HG03342 (cell line): ENCODE measurements at regions not wholly inside any gene's neighbourhood (a gene's known extent, or its start where the extent isn't known, plus 50 kb on each side); places are given as distances from the start of the nearest gene placed in this dataset.

Experiments
- ATAC-seq: cut with Tn5 transposase; IDR thresholded peaks from one replicate; pipeline ENCODE4 v1.9.1; 2021; ENCODE audit warnings: mild to moderate bottlenecking, moderate library complexity; ENCODE audit not compliant: unreplicated experiment

DNA sequence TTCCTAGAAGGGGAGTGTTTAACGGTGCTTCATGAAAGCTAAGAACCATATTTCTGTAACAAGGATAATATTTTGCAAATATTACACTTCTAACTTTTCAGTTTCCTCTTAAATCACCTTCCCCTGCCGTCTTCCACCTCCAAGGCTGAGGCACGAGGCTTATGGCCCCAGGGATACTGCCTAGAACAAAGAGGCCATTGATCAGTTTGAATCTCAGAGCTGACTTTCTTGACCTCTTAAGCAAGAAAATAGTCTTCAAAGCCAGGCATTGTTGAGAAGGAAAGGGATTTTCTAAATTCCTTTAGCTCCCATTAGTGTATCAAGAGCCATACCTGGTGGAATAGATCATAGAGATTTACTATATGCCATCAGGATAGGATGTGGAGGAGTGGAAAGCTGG is 566.2 kb downstream of the BNC2 start:
- ATAC-seq, result no peak

DNA sequence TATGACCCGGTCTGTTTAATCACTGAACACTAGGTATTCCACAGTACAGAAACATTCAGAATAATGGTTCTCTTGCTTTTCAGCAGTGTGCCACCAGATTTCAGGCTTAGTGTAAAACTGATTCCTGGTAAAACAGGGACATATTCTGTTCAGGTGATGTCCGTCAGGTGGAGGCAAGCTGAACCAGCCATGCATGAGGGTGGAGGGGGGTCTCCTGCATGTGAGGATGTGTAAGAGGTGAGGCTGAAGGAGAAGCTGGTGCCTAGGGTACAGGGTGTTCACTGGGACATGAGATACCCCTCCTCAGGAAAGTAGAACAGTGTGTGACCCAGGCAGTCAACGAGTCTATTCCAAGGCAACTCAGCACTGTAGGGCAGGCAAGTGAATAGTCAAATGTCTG is 563.9 kb downstream of the BNC2 start:
- no peak for ATAC-seq

DNA sequence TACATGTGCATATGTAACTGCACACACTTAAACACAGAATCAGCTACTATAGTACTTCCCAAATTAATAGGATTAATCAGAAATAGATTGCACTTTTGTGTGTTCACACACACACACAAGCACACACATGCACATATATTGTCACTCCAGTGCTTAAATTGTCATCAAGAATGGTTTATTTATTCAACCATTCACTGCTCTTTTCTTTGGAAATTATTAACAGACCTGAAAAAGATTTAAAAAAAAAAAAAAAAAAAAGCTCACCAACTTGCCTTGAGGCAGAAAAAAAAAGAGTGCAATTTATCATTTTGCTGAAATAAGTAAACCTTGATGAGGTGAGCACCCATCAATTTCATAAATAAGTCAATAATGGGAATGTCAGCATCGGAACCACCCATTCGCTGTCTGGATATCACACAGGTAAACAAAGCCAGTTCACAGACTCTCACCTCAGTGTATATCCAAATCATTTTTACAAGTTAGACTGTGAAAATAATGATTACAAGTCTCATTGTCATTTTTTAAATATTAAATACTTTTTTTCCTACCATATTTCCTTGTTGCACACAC is 562.8 kb downstream of the BNC2 start:
- no peak for ATAC-seq

DNA sequence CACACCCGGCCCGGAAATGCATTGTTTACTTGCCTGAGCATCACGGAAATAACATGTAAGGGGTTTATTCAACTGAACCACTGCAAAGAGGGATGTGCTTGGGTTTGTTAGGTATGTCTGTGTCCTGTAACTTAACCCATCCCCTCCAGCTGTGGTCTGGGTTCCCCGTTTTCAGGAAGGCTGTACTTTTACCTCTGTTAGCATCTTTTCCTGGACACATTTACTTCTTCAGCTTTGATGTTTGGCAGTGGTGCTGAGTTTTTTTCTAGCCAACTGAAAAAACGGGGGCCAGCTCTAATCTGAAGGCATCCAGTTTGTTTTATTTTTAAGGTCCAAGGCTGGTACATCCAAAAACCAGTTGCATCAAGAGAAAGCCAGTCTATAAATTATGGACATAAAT is 561.8 kb downstream of the BNC2 start:
- ATAC-seq, result no peak

DNA sequence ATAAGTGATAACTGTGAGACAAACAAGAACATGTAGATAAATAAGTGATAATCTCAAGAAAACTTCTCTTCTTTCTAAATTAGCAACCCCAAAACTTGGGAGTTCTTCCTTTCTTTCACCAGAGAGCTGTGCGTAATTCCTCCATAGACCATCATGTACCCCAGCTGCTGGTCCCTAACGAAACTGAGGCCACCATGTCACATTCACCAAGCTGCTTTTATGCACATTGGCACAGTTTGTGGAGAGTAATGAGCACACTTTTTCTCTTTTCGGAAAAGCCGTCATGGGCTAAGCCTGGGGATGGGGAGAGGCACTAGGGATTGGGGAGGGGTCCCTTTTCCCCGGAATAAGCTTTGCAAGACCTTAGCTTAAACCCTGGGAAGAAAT is 561.4 kb downstream of the BNC2 start:
- ATAC-seq, result no peak

DNA sequence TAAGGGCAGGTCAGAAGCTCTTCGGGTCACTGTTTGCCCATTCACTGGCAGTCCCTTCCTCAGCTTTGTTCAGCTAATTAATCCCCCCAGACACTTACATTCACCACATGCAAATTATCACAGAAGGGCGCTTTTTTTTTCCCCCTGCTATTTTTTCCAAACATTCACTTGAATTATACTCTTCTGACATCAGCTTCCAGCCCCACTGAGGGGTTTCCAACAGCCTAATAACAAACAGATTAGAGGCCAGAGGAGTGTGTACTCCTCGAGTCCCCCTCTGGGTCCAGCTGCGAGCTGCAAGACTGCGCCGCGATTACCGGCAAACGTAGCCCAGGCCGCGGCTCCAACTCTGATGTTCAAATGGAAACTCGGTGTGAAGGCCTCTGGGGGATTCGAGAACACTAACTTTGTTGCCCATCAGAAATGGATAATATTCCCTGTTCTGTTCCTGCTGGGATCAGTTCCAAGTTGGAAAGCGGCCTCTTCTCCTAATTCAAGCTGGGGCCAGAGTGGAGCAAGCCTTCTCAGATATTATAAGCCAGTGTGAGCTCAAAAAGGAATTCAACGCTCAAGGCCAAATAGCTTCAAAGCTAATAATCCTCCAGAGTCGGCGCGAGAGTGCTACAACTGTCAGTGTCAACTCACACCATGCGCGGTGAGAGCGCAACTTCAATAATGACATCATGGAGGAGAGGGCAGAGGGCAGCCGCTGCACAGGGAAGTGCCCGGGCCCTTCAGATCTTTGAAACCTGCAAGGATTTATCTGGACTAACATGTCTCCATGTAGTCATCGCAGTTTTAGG is 560.8 kb downstream of the BNC2 start:
- ATAC-seq, result no peak

DNA sequence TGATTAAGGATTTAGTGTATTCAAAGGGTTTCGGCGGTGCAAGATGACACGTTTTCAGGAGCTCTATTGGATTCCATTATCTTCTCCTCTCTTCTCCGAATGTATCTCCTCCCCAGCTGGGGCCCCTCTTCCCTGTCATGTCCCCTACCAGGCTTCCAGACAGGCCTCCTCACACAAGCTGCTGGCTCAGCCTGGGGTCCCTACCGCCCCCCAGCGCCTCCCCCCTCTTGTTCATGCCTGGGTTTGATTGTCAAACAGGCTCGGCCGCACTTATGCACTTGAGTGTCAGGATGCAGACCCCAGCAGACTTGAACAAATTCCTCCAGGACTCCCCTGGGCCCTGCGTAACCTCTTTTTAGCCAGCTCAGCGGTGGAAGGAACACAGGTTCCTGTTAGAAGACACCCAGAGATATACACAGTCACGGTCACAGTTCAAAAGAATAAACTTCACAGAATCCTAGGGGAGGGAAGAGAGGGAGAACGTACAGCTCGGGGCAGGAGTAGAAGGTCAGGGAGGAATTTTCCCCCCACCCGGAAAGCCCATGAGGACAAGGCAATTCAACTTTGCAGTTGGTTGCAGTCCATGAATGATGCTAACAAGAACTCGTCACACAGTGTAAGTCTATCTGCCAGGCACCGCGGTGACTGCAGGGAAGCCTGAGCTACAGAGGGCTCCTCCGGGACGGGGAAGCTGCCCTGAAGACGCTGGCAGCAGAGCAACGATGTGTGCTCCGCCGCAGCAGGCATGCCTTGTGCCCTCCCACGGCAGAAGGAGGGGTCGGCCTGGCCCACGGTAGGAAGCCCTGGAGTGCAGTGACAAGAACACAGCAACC is 560.0 kb downstream of the BNC2 start:
- no peak for ATAC-seq

DNA sequence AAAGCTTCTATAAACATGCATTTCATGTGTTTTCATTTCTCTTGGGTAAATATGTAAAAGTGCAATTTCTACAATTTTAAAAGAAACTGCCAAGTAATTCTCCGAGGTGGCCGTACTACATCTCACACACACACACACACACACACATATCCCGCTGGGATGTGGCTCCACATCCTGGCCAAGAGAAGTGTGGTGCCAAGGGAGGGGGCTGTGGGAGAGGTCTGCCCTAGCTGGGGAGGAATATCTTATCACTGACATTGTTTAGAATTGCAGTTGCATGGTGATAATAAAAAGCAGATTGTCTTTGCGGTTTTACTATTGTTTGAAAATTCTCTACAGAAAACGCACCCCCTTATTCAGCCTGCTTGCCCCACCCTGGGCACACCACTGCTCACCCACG is 558.4 kb downstream of the BNC2 start:
- ATAC-seq, result no peak

DNA sequence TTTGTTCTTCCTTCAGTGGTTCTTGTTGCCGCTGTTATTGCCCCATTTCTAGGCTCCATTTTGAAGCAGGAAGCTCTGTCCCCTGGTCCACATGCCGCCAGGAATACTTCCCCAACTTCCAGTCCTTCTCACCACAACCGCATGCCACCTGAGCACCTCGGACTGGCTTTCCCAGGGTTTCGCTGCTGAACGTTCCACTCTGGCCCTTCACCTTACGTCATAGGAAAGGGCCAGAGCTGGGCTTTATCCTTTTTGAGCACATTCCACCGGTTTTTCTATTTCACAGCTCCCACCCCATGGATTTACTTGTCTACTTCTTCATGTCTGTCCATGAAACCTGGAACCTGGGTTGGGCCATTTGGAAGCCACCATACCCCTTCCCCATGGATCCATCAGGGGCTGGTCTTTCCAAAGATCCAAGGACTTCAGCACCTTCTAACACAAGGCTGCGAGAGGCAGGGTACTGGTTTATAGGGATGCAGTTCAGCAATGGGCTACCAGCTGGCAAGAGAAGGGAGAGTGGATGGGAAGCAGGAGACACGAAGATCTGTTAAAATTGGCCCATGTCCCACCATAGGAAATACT is 557.4 kb downstream of the BNC2 start:
- ATAC-seq, result no peak

DNA sequence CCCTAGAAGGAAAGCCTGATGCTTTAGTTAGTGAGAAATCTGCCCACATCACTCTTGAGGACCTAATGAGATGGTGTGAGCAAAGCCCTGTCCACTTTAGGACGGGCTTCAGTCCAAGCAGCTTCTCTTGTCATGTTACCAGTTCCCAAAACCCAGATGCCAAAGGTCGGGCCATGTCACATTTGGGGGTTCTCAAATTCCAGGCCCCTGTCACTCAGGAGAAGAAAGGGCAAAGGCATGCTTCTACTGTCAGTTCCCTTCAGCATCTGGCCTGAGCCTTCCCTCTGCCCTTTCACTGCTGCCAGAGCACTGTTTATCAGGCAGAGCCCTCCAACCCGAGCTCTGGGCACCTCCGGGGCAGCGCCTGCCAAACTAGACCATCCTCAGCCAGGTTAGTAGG is 556.0 kb downstream of the BNC2 start:
- ATAC-seq, result no peak

DNA sequence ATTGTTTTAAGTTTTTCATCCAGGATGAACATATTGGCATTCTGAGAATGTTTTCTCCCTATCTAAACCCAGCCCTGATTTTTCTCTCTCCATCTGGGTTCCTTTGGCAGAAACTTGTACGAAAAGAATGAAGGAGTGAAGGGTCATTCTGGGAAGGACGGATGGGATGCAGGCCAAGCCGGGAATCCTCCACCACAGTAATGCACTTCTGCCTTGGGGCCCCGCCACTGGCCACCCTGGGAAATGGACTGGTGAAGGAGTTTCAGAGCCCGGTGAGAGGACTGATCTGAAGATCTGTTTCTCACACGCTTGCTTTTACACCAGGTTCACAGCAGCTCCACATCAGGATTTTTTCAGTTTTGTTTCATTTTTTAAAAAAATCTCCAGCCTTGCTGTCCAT is 554.8 kb downstream of the BNC2 start:
- no peak for ATAC-seq

DNA sequence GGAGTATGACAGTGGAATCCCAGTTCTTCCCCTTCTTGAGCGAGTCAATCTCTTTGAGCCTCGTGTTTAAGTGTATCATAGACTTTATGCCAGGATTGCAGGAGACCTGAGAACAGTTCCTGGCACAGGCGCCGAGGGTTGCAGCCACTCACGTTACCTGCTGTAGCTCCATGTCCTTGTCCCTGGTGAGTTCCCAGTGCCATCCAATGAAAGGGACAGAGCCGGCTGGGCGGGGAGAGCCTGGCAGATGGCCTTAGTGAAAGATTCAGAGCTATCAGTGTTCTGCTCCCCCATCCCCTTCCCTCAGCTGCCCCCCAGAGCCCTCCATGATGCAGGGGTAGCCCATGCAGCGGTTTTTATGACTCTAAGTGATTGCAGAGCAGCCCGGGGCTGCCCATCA is 554.0 kb downstream of the BNC2 start:
- ATAC-seq, result no peak

DNA sequence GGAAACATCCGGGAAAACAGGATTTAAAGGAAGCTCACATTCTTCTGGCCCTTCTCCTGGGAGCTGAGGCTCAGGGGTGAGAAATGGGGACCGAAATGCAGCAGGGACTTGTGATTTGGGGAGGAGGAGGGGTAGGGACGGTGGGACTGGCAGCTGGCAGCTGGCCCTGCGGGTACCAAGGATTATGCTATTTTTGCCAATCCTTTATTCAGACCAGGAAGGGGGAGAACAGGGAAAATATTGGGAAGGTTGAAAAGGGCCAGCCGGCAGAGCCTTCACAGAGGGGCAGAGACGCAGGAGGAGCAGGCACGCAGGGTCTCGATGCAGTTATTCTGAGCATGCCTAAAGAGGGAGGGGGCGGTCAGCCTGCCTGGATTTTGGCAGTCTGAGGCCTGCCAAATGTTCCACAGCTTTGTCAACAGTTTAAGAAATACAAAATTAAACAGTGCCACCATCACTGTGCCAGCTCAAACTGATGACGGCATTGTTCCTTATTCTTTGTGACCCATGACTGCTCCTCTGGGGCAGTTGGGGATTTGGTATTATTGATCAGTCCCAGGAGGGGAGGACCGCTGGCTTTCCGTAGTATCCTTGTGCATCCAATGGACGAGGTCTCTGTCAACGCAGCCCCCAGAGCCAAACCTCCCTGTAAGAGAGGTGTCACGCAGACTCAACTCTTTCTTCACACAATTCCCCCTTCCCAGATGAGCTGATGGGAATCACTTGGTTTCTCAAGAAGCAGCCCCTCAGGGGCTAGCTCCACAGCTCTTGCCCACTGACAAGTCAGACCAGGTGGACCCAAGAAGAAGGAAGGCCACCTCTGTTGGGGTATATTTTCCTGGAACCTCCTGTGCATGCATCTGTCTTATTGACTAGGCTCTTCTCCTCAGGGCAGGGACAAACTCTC is 553.3 kb downstream of the BNC2 start:
- no peak for ATAC-seq

DNA sequence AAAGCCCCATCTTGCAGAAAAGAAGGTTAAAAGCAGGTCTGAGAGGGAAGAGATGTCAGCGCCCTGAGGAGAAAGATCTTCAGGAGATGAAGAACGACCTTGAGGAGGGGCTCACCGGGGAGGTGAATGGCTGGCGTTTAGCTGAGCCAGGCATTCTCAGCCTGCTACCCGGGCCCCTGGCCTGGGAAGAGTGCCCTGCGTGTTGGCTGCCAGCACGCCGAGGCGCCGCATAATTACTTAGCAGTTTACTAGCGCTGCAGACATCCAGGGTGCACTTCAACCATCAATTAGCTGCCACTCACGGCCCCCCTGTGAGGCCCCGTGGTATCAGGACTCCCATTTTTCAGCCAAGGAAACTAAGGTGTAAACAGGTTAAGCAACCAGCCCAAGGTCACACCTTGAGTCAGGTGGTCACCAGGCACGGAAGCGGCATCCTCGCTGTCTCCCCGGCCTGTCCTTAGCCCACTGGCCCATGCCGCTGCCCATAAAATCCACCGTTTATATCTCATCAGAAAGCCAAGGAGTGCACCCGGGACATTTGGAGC is 551.9 kb downstream of the BNC2 start:
- no peak for ATAC-seq

DNA sequence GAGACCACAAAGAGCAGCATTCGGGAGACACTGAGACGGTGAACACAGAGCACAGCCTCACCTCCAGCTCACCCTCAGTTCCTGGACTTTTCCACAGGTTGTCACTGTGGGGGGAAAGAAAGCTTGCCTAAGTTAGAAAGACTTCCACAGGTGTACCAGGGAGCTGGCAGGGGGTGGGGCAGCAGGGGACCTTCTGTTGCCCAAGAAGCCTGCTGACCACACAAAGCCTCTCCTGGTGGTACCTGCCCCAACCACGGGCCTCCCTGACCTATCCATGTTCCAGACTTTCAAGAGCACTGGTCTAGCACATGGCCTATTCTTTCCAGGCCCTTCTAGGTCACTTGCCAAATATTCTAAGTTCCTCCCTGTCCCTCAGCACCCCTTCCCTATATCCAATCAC is 550.8 kb downstream of the BNC2 start:
- no peak for ATAC-seq

DNA sequence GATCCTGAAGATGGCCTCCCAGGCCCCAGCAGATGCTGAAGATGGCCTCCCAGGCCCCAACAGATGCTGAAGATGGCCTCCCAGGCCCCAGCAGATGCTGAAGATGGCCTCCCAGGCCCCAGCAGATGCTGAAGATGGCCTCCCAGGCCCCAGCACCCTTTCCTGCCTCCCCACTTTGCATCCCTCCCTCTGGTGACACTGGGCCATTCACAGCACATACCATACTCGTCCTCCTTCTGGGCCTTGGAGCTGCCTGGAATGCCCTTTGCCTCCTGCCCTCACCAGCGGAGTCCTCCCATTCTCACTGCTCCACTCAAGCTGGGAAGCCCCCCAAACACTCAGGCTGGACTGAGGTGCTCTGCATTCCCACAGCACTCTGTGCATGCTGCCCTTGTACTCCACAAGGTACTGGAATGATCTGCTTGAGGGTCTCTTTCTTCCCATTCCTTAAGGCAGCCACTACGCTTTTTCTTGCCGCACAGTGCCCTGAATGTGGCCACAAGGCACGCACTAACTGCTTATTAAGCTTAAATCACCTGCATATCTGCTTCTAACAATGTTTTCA is 550.0 kb downstream of the BNC2 start:
- no peak for ATAC-seq

DNA sequence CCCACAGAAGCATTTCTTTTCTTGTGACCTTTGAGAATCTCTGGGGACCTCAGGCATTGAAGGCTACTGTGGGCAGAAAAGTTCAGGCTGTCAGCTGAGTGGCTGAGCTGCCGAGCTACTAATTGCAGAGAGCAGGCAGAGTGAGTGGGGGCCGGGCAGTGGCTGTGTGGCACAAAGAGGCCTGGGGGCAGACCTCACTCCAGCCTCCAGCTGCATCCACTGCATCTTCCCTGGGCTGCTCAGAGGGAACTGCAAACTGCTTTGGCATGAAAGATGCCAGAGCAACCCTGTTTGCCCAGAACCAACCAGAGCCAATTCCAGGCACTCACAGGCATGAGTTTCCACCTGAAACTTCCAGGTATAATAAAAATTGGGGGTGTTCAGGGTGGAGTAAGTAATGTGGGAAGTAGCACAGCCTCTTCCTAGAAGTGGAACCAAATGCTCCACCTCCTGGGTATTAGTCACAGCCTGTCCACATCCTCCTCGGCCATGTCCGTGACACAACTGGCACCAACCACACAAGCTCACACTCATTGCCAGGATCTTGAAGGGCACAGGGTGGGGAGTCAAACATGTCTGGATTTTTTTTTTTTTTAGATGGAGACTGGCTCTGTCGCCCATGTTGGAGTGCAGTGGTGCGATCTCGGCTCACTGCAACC is 548.9 kb downstream of the BNC2 start:
- no peak for ATAC-seq

DNA sequence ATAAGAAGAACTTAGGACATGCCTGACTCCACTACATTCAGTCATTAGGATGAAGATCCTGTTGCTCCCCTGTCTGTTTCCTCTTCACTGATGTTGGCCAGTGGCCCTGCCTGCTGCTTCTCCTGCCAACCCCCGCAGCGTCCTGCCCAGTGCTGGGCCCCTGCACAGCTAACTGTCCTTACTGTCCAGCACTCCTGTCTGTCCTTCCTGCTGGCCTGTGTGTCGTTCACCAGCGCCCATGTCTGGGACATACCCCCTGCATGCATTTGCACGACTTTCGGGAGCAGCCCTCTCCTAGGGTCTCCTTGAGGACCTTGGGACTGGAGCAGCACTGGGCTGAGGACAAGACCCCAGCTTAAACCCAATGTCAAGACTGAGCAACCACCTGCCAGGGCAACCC is 547.6 kb downstream of the BNC2 start:
- no peak for ATAC-seq

DNA sequence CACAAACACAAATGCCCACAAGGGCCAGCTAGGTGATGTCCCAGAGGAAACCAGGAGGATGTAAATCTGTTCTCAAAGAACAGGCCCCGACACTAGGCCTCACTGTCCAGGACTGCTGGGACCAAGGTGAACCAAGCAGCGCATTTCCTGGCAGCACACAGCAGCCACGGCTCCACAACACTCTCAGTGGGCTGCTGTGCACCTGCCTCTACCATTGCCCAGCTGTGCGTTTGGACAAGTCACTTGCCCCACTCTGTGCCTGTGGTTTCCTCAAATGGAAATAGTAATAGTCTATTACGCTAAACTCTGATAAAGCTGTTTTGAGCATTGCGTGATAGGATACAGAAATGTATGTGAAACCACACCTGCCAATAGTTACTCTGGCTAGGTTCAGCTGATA is 544.5 kb downstream of the BNC2 start:
- no peak for ATAC-seq

DNA sequence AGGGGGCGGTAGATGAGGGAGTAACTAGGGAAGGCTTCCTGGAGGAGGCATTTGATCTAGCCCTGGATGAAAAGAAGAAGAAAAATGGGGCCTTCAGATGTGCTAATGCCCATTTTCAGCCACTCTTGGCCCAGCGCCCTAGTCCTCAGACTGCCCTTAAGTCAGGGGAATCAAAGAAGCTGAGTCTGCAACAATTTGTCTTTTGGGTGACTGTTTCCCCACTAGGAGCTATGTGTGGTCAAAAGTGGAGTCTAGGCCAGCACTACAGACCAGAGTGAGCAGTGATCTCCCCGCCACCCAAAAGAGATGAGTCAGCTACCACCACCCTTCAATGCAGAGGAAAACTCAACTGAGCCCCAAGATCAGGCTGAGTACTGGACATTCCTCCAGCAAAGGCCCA is 542.1 kb downstream of the BNC2 start:
- ATAC-seq, result no peak
